ENCODE measurements at regions not wholly inside any gene's neighbourhood (a gene's known extent, or its start where the extent isn't known, plus 50 kb on each side); places are given as distances from the start of the nearest gene placed in this dataset.

DNA sequence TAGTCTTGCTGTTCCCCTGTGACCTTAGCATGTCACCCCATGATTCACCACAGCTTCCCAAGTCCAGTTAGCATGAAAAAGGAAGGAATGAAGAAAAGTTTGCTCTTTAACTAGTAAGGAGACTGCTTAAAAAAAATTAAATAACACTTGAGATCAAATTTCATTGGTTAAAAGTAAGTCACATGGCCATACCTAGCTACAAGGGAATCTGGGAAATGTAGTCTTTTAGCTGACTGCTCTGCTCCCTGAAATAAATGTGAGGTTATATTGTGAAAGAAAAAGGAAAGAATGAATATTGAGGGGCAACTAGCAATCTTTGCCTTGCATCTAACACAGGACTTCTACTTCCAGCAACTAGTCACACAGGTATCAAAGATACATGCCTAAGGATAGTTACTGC, 84.7 kb upstream of the LRRN1 start:
- TF ChIP-seq CTCF (IDR thresholded peaks at IDR 0.05) (no peak), ELK1 (IDR thresholded peaks at IDR 0.05; ENCODE audit: low read depth, low read length) (no peak), CHD4 (IDR thresholded peaks at IDR 0.05; ENCODE audit: borderline replicate concordance) (no peak)

Measured in A549 (cell line).